Pancreas (tissue), 10 donors: ENCODE measurements at regions not wholly inside any gene's neighbourhood (a gene's known extent, or its start where the extent isn't known, plus 50 kb on each side); places are given as distances from the start of the nearest gene placed in this dataset.

Experiments used
- ATAC-seq, 4 donors: fragments of 200-7000 bp; cut with Tn5 transposase; one replicate each; pipeline versions ENCODE4 v1.8.0 to v1.9.1; 2020; ENCODE audit warnings: mild to moderate bottlenecking in 4 of 4, moderate library complexity in 4 of 4
- DNase-seq, 6 donors: peaks; one replicate each; pipeline ENCODE4 v3.0.0-alpha.2; 2020
- FAIRE-seq: peaks from 2 replicates; lab custom pipeline; 2012; peaks lifted over from hg19 to GRCh38; lab: Jason Lieb, UNC
- H3K27ac ChIP-seq, 4 donors: fragments of 200-600 bp; sonication (generic); 1 replicate in 3 of 4; 2 replicates in 1 of 4; pipeline versions ENCODE4 v1.5.0 to v1.8.0; 2020
- H3K27me3 ChIP-seq, 4 donors: fragments of 200-600 bp; one replicate each; pipeline ENCODE4 v1.8.0; 2021
- H3K36me3 ChIP-seq, 3 donors: fragments of 200-600 bp; sonication (generic) in 1 of 3; one replicate each; pipeline versions ENCODE4 v1.5.0 to v1.8.0; 2020 to 2021
- H3K4me1 ChIP-seq, 3 donors: fragments of 200-600 bp; one replicate each; pipeline ENCODE4 v1.8.0; 2021
- H3K4me3 ChIP-seq, 4 donors: fragments of 200-600 bp; sonication (generic) in 2 of 4; one replicate each; pipeline versions ENCODE4 v1.5.0 to v1.8.0; 2020 to 2021
- H3K9me3 ChIP-seq, 4 donors: fragments of 200-600 bp; one replicate each; pipeline ENCODE4 v1.8.0; 2021
- WGBS, 2 donors: extraction: QIAGEN DNeasy Blood & Tissue Kit; methylation state at CpG; one replicate each; pipeline ENCODE4 v1.1.7; 2013; 5-methylcytosine and 5-hydroxymethylcytosine counted together
- intact Hi-C, 3 donors: fragments of 100-400 bp; cut with DNase I; formaldehyde crosslinking; loops; one replicate each; pipeline versions ENCODE4 v1.11.1 to v1.14.2; 2022
- TF ChIP-seq, protein P1 (sequence below), 4 donors: fragments of 200-600 bp; sonication (generic) in 3 of 4; IDR thresholded peaks; one replicate each; pipeline versions ENCODE4 v1.5.0 to v1.8.0; 2021; ENCODE audit warnings: antibody characterized with exemption in 4 of 4
- donor health status: healthy with polysubstance abuse.
- donor health status: DM: no; HTN: no; CAD: no; lungs with moderate emphysema.
- donor health status: DM: no; HTN: no; CAD: no.
- donor health status: control.
- donor health status: control.
- donor health status: Bipolar disorder and iron deficiency.
- donor health status: DM: yes; HTN: yes; CAD: no.
- donor health status: DM: no; HTN: no; CAD: no.
- donor health status: DM: no; HTN: no; CAD: no.
- donor health status: DM: yes; HTN: yes; CAD: no.

DNA sequence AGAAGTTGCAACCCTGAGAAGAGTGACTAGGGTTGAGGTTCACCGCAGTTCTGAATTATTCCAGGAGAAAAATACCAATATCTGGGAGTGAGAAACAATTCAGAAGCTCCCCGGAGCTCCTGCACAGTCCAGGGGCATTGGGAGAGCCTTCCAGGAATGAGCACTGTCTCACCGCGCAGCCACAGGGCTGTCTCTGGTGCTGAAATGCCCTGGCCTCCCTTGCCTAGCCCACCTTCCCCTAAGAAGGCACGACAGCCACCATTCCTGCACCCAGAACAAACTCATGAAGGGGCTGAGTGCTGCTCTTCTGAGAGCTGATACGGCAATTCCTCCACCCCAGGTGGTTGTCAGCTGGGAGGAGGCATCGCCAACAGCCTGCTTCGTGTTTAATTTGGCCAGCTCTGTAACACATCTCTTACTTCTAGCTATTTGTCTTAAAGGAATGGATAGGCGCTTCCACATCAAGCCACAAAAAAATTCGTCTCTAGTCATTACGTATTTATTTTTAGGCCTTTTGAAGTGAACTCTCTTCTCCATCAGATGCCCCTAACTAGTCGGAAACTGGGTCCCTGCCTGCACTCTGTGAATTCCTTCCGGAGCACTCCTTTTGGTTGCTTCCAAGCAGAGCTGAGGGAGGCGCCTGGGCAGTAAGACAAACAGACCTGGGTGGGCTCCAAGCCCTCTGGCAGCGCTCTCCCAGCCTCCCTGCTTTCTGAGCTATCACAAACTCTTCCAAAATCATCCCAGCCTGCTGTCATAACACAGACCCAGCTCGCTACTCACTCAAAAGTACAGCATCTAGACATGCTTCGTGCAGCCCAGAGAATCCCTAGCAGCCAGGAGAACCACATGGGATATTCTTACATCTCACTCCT lies 120.5 kb upstream of the CCDC68 start:
- intact Hi-C loops, result no loop called here
- H3K4me3 ChIP-seq, result no peak overlapping the region
- H3K36me3 ChIP-seq, result no peaks in the 10 kb centered on the region
- H3K27ac ChIP-seq, result no peak overlapping the region
- no peak for ATAC-seq
- FAIRE-seq, result no peak
- 56 to 58% methylated on average over 17 of the region's 17 CpGs for WGBS, 2 donors
- TF ChIP-seq, protein P1, sequence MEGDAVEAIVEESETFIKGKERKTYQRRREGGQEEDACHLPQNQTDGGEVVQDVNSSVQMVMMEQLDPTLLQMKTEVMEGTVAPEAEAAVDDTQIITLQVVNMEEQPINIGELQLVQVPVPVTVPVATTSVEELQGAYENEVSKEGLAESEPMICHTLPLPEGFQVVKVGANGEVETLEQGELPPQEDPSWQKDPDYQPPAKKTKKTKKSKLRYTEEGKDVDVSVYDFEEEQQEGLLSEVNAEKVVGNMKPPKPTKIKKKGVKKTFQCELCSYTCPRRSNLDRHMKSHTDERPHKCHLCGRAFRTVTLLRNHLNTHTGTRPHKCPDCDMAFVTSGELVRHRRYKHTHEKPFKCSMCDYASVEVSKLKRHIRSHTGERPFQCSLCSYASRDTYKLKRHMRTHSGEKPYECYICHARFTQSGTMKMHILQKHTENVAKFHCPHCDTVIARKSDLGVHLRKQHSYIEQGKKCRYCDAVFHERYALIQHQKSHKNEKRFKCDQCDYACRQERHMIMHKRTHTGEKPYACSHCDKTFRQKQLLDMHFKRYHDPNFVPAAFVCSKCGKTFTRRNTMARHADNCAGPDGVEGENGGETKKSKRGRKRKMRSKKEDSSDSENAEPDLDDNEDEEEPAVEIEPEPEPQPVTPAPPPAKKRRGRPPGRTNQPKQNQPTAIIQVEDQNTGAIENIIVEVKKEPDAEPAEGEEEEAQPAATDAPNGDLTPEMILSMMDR (IDR thresholded peaks at IDR 0.05), result no peak
- H3K9me3 ChIP-seq, result no peaks in the 10 kb centered on the region
- no peaks in the 10 kb centered on the region for H3K4me1 ChIP-seq
- H3K27me3 ChIP-seq, result no peaks in the 10 kb centered on the region
- DNase-seq, result no peak

DNA sequence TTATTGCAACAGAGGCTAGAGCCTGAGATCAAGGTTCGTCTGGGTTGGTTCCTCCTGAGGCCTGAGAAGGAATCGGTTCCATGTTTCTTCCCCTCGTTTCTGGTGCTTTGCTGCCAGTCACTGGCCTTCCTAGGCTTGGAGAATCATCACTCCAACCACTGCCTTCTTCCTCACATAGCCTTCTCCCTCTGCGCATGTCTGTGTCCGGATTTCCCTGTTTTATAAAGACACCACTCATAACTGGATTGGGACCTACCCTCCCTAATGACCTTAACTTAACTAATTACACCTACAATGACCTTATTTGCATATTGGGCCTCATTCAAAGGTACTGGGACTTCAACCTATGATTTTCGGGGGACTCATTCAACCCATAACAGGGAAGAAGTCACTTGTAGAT lies 119.8 kb upstream of the CCDC68 start:
- WGBS, 2 donors, result 68 to 84% methylated on average over 6 of the region's 6 CpGs
- TF ChIP-seq, protein P1 (IDR thresholded peaks at IDR 0.05), result no peak
- DNase-seq (no peak), FAIRE-seq (no peak), ATAC-seq (no peak)
- H3K27ac ChIP-seq, result no peak overlapping the region
- intact Hi-C loops, result no loop called here
- no peaks in the 10 kb centered on the region for H3K27me3 ChIP-seq
- H3K9me3 ChIP-seq, result no peaks in the 10 kb centered on the region
- H3K4me3 ChIP-seq, result no peak overlapping the region
- H3K4me1 ChIP-seq, result no peaks in the 10 kb centered on the region
- no peaks in the 10 kb centered on the region for H3K36me3 ChIP-seq

DNA sequence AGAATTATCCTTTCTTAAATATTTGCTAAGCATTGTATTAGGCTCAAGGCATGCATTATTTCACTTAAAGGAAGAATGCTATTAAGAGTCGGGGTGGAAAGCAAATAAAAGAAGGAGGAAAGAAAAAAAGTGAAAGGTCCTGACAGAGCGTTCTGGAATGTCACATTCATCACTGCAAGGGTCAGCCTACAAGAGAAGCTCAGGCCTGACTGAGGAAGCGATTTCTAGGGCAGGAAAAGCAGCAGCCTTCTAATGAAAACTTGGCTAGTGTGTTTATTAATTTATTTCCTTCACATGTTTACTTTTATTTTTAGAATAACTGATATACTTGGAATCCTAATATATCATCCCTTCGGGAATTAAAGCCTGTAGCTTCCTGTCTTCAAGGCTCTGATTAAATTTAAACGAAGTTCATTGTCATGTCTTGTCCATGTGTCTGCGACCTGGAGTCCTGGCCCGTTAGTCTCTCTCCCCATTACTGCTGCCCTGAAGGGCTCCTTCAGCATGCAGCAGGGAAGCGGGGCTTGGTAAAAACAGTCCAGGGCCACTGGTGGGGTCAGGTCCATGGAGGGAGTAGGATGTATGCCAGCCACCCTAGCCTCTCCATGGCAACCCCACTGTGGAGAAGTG lies 119.2 kb upstream of the CCDC68 start:
- DNase-seq, result no peak
- H3K27me3 ChIP-seq, result no peaks in the 10 kb centered on the region
- no peak for FAIRE-seq
- no peaks in the 10 kb centered on the region for H3K4me1 ChIP-seq
- no peak for ATAC-seq
- H3K27ac ChIP-seq, result no peak overlapping the region
- H3K9me3 ChIP-seq, result no peaks in the 10 kb centered on the region
- no peak overlapping the region for H3K4me3 ChIP-seq
- WGBS, 2 donors, result 51 to 64% methylated on average over 8 of the region's 8 CpGs
- TF ChIP-seq, protein P1 (IDR thresholded peaks at IDR 0.05), result no peak
- intact Hi-C loops, result no loop called here
- H3K36me3 ChIP-seq, result no peaks in the 10 kb centered on the region

DNA sequence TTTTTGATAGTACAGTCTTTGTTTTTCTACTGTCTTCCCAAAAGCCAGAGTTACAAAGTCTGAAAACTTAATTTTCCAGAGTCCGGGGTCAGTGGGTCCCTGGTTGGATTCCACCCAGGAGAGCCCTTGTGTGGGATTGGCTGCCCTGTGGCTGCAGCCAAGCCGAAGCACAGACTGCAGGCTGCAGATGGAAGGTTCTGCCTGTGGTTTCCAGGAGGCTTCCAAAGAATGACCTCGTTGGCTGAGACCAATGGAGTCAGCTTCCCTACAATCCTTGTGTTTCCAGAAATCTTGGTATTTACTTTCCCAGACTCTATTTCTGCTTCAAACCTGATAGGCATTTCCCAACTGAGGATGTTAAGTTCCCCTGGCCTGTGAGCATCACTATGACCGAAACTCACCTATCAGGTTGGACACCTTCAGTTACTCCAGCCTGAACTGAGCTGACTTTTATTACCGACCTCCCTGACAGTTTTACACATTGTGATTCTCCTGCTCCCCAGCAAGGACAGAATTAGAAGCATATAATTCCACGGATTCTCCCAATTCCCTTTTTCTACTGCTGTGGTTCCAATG lies 117.5 kb upstream of the CCDC68 start:
- FAIRE-seq (no peak), DNase-seq (peak in 1 of 6 donors; percentile 13), ATAC-seq (peak in 1 of 4 donors; percentile 40)
- H3K4me1 ChIP-seq, result no peaks in the 10 kb centered on the region
- TF ChIP-seq, protein P1 (IDR thresholded peaks at IDR 0.05), result no peak
- H3K36me3 ChIP-seq, result no peaks in the 10 kb centered on the region
- intact Hi-C loops, result no loop called here
- H3K27ac ChIP-seq, result no peak overlapping the region
- H3K4me3 ChIP-seq, result no peak overlapping the region
- no peaks in the 10 kb centered on the region for H3K9me3 ChIP-seq
- no peaks in the 10 kb centered on the region for H3K27me3 ChIP-seq
- WGBS, 2 donors, result 52 to 66% methylated on average over 6 of the region's 6 CpGs
